ENCODE measurements at regions not wholly inside any gene's neighbourhood (a gene's known extent, or its start where the extent isn't known, plus 50 kb on each side); places are given as distances from the start of the nearest gene placed in this dataset.

DNA sequence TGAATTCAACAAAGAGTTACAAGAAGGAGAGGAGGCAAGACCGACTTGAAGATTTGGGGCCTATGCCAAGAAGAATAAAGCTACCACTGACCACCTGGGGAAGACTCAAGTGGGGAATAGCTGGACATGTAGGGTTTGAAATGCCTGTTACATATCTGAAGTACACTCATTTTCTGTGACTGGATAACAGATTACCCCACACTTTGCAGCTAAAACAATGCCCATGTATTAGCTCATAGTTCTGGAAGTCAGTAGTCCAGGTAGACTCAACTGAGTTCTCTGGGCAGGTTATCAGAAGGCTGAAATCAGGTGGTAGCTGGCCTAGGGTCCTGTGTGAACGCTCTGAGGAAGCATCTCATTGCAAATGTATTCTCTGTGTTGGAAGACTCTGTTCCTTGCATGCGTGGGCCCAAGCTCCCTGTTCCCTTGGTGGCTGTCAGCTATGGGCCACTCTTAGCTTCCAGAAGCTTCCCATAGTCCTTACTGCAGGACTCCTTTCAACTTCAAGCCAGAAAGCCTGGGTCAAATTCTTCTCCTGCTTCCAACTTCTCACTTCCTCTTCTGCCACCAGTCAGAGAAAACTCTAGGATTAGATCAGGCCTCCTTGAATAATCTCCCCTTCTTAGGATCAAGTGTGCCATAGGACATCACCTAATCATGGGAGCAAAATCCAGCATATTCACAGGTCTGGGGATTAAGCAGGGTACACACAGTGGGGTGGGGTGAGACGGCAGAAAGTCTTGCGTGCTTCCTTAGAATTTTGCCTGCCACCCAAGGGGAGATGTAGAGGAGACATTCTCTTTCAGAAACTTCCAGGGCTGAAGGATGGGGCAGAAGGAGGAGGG lies 187.8 kb downstream of the SHQ1 start:
- TF ChIP-seq CTCF (conservative IDR thresholded peaks at IDR 0.05; ENCODE audit: low read depth, low read length) (no peak), EZH2 (IDR thresholded peaks at IDR 0.05; ENCODE audit: borderline replicate concordance, low read depth, low read length, poor library complexity, severe bottlenecking) (no peak)
